ENCODE measurements at regions not wholly inside any gene's neighbourhood (a gene's known extent, or its start where the extent isn't known, plus 50 kb on each side); places are given as distances from the start of the nearest gene placed in this dataset.

- DNase-seq: no peak
- POLR2A ChIA-PET (ENCODE audit: unreplicated experiment): no interaction called here
- Histone ChIP-seq H3K9me2 (ENCODE audit: insufficient read depth) (no peaks in the 10 kb centered on the region), H2AFZ (no peak overlapping the region), H3F3A (ENCODE audit: insufficient read depth, low read depth) (no peaks in the 10 kb centered on the region), H3K27me3 (ENCODE audit: insufficient read depth, low read depth) (peaks cover 68% of the 10 kb centered on the region), H3K36me3 (ENCODE audit: low read depth) (no peaks in the 10 kb centered on the region), H3K4me2 (no peak overlapping the region), H3K4me1 (replicated peaks; ENCODE audit: insufficient read depth) (no peaks in the 10 kb centered on the region), H3K27ac (no peak overlapping the region), H3K9me3 (ENCODE audit: insufficient read depth, low read depth) (no peaks in the 10 kb centered on the region), H4K20me1 (ENCODE audit: insufficient read depth) (no peaks in the 10 kb centered on the region), H3K79me2 (ENCODE audit: low read depth) (no peaks in the 10 kb centered on the region), H3K4me3 (no peak overlapping the region)
- no peak for TF ChIP-seq EZH2 (IDR thresholded peaks at IDR 0.05; ENCODE audit: low read depth)
- TF ChIP-seq CTCF (conservative IDR thresholded peaks at IDR 0.05): no peak
- BruUV-seq (replicated peaks): no TSS peak
- CTCF ChIA-PET: interaction anchor here (0.6 kb wide), 1 partner anchor 798 kb away, joined by 8 read pairs; no protein-coding TSS in a partner anchor
- intact Hi-C loops (cut with micrococcal nuclease; ENCODE audit: unreplicated experiment): no loop called here
Observed at GRCh38 chr1:229075217-229075616, 195.7 kb upstream of the RAB4A start.

GRCh38 chr1:229075716-229076115 lies 195.2 kb upstream of the RAB4A start:
- BruUV-seq (replicated peaks): no TSS peak
- Histone ChIP-seq H3K9me3 (ENCODE audit: insufficient read depth, low read depth) (no peaks in the 10 kb centered on the region), H4K20me1 (ENCODE audit: insufficient read depth) (no peaks in the 10 kb centered on the region), H3F3A (ENCODE audit: insufficient read depth, low read depth) (no peaks in the 10 kb centered on the region), H3K9me2 (ENCODE audit: insufficient read depth) (no peaks in the 10 kb centered on the region), H3K4me1 (replicated peaks; ENCODE audit: insufficient read depth) (no peaks in the 10 kb centered on the region), H3K27me3 (ENCODE audit: insufficient read depth, low read depth) (peaks cover 73% of the 10 kb centered on the region), H2AFZ (no peak overlapping the region), H3K79me2 (ENCODE audit: low read depth) (no peaks in the 10 kb centered on the region), H3K4me3 (no peak overlapping the region), H3K4me2 (no peak overlapping the region), H3K27ac (no peak overlapping the region), H3K36me3 (ENCODE audit: low read depth) (no peaks in the 10 kb centered on the region)
- ChIA-PET POLR2A (ENCODE audit: unreplicated experiment) (no interaction called here), CTCF (interaction anchor here (0.6 kb wide), 1 partner anchor 798 kb away, joined by 8 read pairs; no protein-coding TSS in a partner anchor)
- no peak for TF ChIP-seq CTCF (conservative IDR thresholded peaks at IDR 0.05)
- no peak for TF ChIP-seq EZH2 (IDR thresholded peaks at IDR 0.05; ENCODE audit: low read depth)
- no peak for DNase-seq
- intact Hi-C loops (cut with micrococcal nuclease; ENCODE audit: unreplicated experiment): no loop called here

- BruUV-seq (replicated peaks): no TSS peak
- CTCF ChIA-PET: interaction anchor here (0.6 kb wide), 1 partner anchor 799 kb away, joined by 8 read pairs; no protein-coding TSS in a partner anchor
- H2AFZ ChIP-seq: no peak overlapping the region
- no peaks in the 10 kb centered on the region for H3F3A ChIP-seq (ENCODE audit: insufficient read depth, low read depth)
- no peak for DNase-seq
- H3K36me3 ChIP-seq (ENCODE audit: low read depth): no peaks in the 10 kb centered on the region
- H3K4me2 ChIP-seq: no peak overlapping the region
- H3K4me1 ChIP-seq (replicated peaks; ENCODE audit: insufficient read depth): no peaks in the 10 kb centered on the region
- POLR2A ChIA-PET (ENCODE audit: unreplicated experiment): no interaction called here
- no peak overlapping the region for H3K4me3 ChIP-seq
- H3K27ac ChIP-seq: no peak overlapping the region
- TF ChIP-seq CTCF (conservative IDR thresholded peaks at IDR 0.05) (no peak), EZH2 (IDR thresholded peaks at IDR 0.05; ENCODE audit: low read depth) (no peak)
- H4K20me1 ChIP-seq (ENCODE audit: insufficient read depth): no peaks in the 10 kb centered on the region
- H3K9me2 ChIP-seq (ENCODE audit: insufficient read depth): no peaks in the 10 kb centered on the region
- intact Hi-C loops (cut with micrococcal nuclease; ENCODE audit: unreplicated experiment): no loop called here
- no peaks in the 10 kb centered on the region for H3K9me3 ChIP-seq (ENCODE audit: insufficient read depth, low read depth)
- H3K79me2 ChIP-seq (ENCODE audit: low read depth): no peaks in the 10 kb centered on the region
- peaks cover 77% of the 10 kb centered on the region for H3K27me3 ChIP-seq (ENCODE audit: insufficient read depth, low read depth)
Observed at GRCh38 chr1:229076195-229076594, 194.7 kb upstream of the RAB4A start.

Data from PC-9 (cell line).